ENCODE measurements at regions not wholly inside any gene's neighbourhood (a gene's known extent, or its start where the extent isn't known, plus 50 kb on each side); places are given as distances from the start of the nearest gene placed in this dataset.

DNA sequence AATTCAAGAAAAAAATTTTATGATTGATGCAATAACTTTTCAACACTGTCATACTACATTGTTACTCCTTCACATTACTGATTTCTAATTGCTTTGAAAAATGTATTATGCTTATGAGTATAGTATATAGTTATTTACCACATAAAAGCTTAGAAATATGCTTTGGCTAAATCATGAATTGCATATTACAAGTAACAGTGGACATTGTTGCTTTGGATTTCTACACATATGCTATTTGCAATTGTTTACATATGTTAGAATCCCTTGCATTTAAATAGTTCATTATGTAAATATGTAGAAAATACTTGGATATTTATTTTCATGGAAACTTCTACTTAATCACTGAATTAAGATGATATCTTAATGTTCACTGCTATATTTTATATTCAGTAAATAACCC lies 577.5 kb downstream of the QKI start:
- H3K4me3 ChIP-seq (ENCODE audit: low read length) = no peak overlapping the region
- no peaks in the 10 kb centered on the region for H3K27me3 ChIP-seq (ENCODE audit: insufficient read depth, low read depth, low read length)
- TF ChIP-seq POLR2AphosphoS5 (IDR thresholded peaks at IDR 0.05) (no peak), EZH2 (IDR thresholded peaks at IDR 0.05; ENCODE audit: borderline replicate concordance, insufficient read depth, low read length, poor library complexity, severe bottlenecking) (no peak), SMC3 (conservative IDR thresholded peaks at IDR 0.05; ENCODE audit: poor library complexity) (no peak), TAF1 (IDR thresholded peaks at IDR 0.05; ENCODE audit: low read depth) (no peak), MXI1 (conservative IDR thresholded peaks at IDR 0.05; ENCODE audit: poor library complexity, severe bottlenecking) (no peak), RAD21 (conservative IDR thresholded peaks at IDR 0.05) (no peak)
- TF ChIP-seq, protein P1, sequence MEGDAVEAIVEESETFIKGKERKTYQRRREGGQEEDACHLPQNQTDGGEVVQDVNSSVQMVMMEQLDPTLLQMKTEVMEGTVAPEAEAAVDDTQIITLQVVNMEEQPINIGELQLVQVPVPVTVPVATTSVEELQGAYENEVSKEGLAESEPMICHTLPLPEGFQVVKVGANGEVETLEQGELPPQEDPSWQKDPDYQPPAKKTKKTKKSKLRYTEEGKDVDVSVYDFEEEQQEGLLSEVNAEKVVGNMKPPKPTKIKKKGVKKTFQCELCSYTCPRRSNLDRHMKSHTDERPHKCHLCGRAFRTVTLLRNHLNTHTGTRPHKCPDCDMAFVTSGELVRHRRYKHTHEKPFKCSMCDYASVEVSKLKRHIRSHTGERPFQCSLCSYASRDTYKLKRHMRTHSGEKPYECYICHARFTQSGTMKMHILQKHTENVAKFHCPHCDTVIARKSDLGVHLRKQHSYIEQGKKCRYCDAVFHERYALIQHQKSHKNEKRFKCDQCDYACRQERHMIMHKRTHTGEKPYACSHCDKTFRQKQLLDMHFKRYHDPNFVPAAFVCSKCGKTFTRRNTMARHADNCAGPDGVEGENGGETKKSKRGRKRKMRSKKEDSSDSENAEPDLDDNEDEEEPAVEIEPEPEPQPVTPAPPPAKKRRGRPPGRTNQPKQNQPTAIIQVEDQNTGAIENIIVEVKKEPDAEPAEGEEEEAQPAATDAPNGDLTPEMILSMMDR (IDR thresholded peaks at IDR 0.05; ENCODE audit: poor library complexity, severe bottlenecking) = no peak
- H3K9me2 ChIP-seq (ENCODE audit: insufficient read depth, low read length) = no peaks in the 10 kb centered on the region
- H3K27ac ChIP-seq (ENCODE audit: low read length) = no peak overlapping the region
- H3K79me2 ChIP-seq (replicated peaks; ENCODE audit: insufficient read depth, low read length) = no peaks in the 10 kb centered on the region
- no peaks in the 10 kb centered on the region for H3F3A ChIP-seq (ENCODE audit: insufficient read depth, low read length, poor library complexity, severe bottlenecking)
- no peaks in the 10 kb centered on the region for H3K36me3 ChIP-seq (ENCODE audit: insufficient read depth, low read length)
- no peak overlapping the region for H3K9ac ChIP-seq (ENCODE audit: low read length)
- H3K9me3 ChIP-seq (ENCODE audit: low read length) = no peaks in the 10 kb centered on the region
- H2AFZ ChIP-seq (ENCODE audit: low read depth, low read length) = no peak overlapping the region
- H3K4me2 ChIP-seq (ENCODE audit: low read length) = no peak overlapping the region
- H4K20me1 ChIP-seq (ENCODE audit: insufficient read depth) = no peaks in the 10 kb centered on the region

DNA sequence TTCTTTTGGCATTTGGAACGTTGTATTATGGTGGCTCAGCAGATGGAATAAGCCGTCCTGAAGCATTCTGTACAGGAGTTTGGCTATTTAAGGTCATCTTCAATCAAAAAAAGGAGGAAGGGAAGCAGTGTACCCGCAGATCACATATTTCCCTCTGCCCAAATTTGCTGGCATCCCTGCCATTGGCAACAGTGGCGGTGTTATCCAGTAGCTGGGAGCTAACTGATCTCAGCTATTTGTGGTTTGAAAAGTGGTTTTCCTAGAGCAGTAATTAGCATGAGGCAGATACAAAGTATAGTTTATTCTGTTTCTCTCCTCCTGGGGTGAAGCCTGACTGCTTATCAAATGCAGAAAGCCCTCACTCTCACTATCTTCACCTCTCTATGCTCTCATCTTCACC lies 576.8 kb downstream of the QKI start:
- no peaks in the 10 kb centered on the region for H3F3A ChIP-seq (ENCODE audit: insufficient read depth, low read length, poor library complexity, severe bottlenecking)
- no peak overlapping the region for H3K9ac ChIP-seq (ENCODE audit: low read length)
- TF ChIP-seq RAD21 (conservative IDR thresholded peaks at IDR 0.05) (no peak), EP300 (conservative IDR thresholded peaks at IDR 0.05; ENCODE audit: poor library complexity, severe bottlenecking) (no peak), EZH2 (IDR thresholded peaks at IDR 0.05; ENCODE audit: borderline replicate concordance, insufficient read depth, low read length, poor library complexity, severe bottlenecking) (no peak), MXI1 (conservative IDR thresholded peaks at IDR 0.05; ENCODE audit: poor library complexity, severe bottlenecking) (no peak), POLR2AphosphoS5 (IDR thresholded peaks at IDR 0.05) (no peak), SMC3 (conservative IDR thresholded peaks at IDR 0.05; ENCODE audit: poor library complexity) (no peak), TAF1 (IDR thresholded peaks at IDR 0.05; ENCODE audit: low read depth) (no peak)
- TF ChIP-seq, protein P1 (IDR thresholded peaks at IDR 0.05; ENCODE audit: poor library complexity, severe bottlenecking) = no peak
- TF ChIP-seq, protein P2, sequence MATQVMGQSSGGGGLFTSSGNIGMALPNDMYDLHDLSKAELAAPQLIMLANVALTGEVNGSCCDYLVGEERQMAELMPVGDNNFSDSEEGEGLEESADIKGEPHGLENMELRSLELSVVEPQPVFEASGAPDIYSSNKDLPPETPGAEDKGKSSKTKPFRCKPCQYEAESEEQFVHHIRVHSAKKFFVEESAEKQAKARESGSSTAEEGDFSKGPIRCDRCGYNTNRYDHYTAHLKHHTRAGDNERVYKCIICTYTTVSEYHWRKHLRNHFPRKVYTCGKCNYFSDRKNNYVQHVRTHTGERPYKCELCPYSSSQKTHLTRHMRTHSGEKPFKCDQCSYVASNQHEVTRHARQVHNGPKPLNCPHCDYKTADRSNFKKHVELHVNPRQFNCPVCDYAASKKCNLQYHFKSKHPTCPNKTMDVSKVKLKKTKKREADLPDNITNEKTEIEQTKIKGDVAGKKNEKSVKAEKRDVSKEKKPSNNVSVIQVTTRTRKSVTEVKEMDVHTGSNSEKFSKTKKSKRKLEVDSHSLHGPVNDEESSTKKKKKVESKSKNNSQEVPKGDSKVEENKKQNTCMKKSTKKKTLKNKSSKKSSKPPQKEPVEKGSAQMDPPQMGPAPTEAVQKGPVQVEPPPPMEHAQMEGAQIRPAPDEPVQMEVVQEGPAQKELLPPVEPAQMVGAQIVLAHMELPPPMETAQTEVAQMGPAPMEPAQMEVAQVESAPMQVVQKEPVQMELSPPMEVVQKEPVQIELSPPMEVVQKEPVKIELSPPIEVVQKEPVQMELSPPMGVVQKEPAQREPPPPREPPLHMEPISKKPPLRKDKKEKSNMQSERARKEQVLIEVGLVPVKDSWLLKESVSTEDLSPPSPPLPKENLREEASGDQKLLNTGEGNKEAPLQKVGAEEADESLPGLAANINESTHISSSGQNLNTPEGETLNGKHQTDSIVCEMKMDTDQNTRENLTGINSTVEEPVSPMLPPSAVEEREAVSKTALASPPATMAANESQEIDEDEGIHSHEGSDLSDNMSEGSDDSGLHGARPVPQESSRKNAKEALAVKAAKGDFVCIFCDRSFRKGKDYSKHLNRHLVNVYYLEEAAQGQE (IDR thresholded peaks at IDR 0.05; ENCODE audit: borderline replicate concordance) = no peak
- no peaks in the 10 kb centered on the region for H3K9me3 ChIP-seq (ENCODE audit: low read length)
- no peak overlapping the region for H3K4me2 ChIP-seq (ENCODE audit: low read length)
- H3K27me3 ChIP-seq (ENCODE audit: insufficient read depth, low read depth, low read length) = no peaks in the 10 kb centered on the region
- H2AFZ ChIP-seq (ENCODE audit: low read depth, low read length) = no peak overlapping the region
- no peaks in the 10 kb centered on the region for H3K36me3 ChIP-seq (ENCODE audit: insufficient read depth, low read length)
- H3K9me2 ChIP-seq (ENCODE audit: insufficient read depth, low read length) = no peaks in the 10 kb centered on the region
- no peaks in the 10 kb centered on the region for H3K79me2 ChIP-seq (replicated peaks; ENCODE audit: insufficient read depth, low read length)
- H3K4me3 ChIP-seq (ENCODE audit: low read length) = no peak overlapping the region
- H4K20me1 ChIP-seq (ENCODE audit: insufficient read depth) = no peaks in the 10 kb centered on the region
- no peak overlapping the region for H3K27ac ChIP-seq (ENCODE audit: low read length)

Measured in neural cell (in vitro differentiated cells).